HAP-1 (cell line): ENCODE measurements at regions not wholly inside any gene's neighbourhood (a gene's known extent, or its start where the extent isn't known, plus 50 kb on each side); places are given as distances from the start of the nearest gene placed in this dataset.

Source experiments
- DNase-seq, 2 experiments: peaks; one replicate each; pipeline ENCODE4 v3.0.0-alpha.2; 2016 to 2020; ENCODE audit warnings: low spot score in 2 of 2
- H3K27me3 ChIP-seq: fragments of 250-450 bp; sonication (Bioruptor Pico); 2 replicates; pipeline ENCODE4 v1.5.1; 2020; ENCODE audit warnings: low read depth, mild to moderate bottlenecking, moderate library complexity
- H3K36me3 ChIP-seq: fragments of 250-450 bp; sonication (Bioruptor Pico); replicated peaks from 2 replicates; pipeline ENCODE4 v1.5.1; 2020; ENCODE audit warnings: mild to moderate bottlenecking
- H3K4me1 ChIP-seq: fragments of 250-450 bp; sonication (Bioruptor Pico); 2 replicates; pipeline ENCODE4 v1.5.1; 2020; ENCODE audit warnings: mild to moderate bottlenecking
- H3K4me3 ChIP-seq: fragments of 250-450 bp; sonication (Bioruptor Pico); 2 replicates; pipeline ENCODE4 v1.5.1; 2020; ENCODE audit warnings: mild to moderate bottlenecking, moderate library complexity
- H3K9me3 ChIP-seq: fragments of 250-450 bp; sonication (Bioruptor Pico); 2 replicates; pipeline ENCODE4 v1.5.1; 2020; ENCODE audit warnings: mild to moderate bottlenecking, moderate library complexity
- in situ Hi-C: fragments of 300-500 bp; cut with MboI; formaldehyde crosslinking; loops from 3 replicates; pipeline ENCODE4 v1.14.3; 2020; ENCODE audit warnings: low sequenced_read_pairs, inconsistent platforms, mixed read lengths

DNA sequence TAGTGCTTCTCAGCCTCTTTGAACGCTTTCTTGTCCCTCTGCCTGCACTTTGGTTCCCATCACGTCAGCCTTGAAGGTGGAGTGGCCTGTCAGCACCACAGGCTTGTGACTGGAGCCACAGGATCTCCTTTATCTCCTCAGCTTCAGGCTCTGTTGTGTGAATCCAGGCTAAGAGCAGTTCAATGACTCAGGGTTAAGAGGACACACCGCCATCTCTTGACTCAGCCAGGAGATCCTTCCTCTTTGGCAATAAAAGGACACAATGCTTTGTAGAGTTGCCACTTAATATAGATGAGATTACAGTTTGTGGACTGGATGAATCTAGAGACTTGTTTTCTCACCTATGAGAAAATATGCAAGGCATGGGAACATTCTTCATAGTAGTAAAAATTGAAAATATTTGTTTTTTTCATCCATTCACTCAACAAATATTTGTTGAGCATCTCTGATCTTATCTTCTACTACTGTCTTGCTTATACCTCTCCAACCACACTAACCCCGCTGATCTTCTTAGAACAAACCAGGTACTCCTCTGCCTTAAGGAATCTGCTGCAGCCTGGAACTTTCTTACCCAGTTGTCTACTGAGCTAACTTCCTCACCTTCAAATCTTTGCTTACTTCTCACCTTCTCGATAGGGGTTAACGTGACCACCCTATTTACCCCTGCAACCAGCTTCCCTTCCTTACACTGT, 62.3 kb downstream of the UCHL1 start:
- Histone ChIP-seq H3K36me3 (no peaks in the 10 kb centered on the region), H3K4me3 (no peak overlapping the region), H3K4me1 (peaks cover 10% of the 10 kb centered on the region), H3K27me3 (no peaks in the 10 kb centered on the region), H3K9me3 (peaks cover 3% of the 10 kb centered on the region; the same call in 1 of the 2 replicates)
- DNase-seq: no peak
- in situ Hi-C loops: no loop called here

DNA sequence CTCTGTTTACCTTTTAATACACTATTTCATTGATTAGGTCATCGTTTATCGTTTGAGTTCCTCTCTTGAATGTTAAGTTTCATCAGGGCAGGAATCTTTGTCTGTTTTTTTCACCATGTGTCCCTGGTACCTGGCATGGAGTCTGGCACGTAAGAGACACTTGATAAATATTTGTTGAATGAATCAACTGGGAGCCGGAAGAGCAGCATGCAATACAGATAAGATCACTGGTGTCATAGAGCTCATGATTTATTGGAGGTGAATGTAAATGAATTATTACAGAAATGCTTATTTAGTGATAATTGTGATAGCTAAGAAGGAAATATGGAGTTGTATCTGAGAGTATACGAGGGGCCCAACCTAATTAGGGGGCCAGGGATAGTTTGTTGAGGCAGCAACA, 62.8 kb downstream of the UCHL1 start:
- in situ Hi-C loops: no loop called here
- no peak overlapping the region for H3K4me3 ChIP-seq
- H3K27me3 ChIP-seq: no peaks in the 10 kb centered on the region
- H3K9me3 ChIP-seq: peaks cover 3% of the 10 kb centered on the region; the same call in 1 of the 2 replicates
- no peak for DNase-seq
- H3K4me1 ChIP-seq: peaks cover 10% of the 10 kb centered on the region
- no peaks in the 10 kb centered on the region for H3K36me3 ChIP-seq

DNA sequence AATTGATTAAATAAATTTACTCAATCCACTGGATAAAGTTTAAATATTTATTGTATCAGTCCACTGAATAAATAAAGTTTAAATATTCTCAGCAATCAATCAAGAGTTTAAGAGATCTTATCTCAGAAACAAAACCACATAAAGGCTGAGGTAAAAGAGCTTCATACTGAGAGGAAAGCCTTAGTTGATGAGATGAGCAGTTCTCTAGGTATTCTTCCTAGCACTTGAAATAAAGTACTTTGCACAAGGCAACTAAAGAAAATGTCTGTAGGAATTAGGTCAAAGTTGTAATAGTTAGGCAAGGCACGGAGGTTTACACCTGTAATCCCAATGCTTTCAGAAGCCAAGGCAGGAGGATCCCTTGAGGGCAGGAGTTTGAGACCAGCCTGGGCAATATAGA, 63.5 kb downstream of the UCHL1 start:
- Histone ChIP-seq H3K4me3 (no peak overlapping the region), H3K4me1 (peaks cover 13% of the 10 kb centered on the region), H3K36me3 (no peaks in the 10 kb centered on the region), H3K9me3 (peaks cover 3% of the 10 kb centered on the region; the same call in 1 of the 2 replicates), H3K27me3 (no peaks in the 10 kb centered on the region)
- DNase-seq: no peak
- in situ Hi-C loops: no loop called here

GRCh38 chr4:41320786-41321185, 64.1 kb downstream of the UCHL1 start:
- Histone ChIP-seq H3K36me3 (no peaks in the 10 kb centered on the region), H3K9me3 (peaks cover 3% of the 10 kb centered on the region; the same call in 1 of the 2 replicates), H3K4me1 (peaks cover 18% of the 10 kb centered on the region), H3K27me3 (no peaks in the 10 kb centered on the region), H3K4me3 (no peak overlapping the region)
- in situ Hi-C loops: no loop called here
- no peak for DNase-seq

- no peaks in the 10 kb centered on the region for H3K27me3 ChIP-seq
- no peak for DNase-seq
- in situ Hi-C loops: no loop called here
- no peaks in the 10 kb centered on the region for H3K36me3 ChIP-seq
- no peak overlapping the region for H3K4me3 ChIP-seq
- peaks cover 24% of the 10 kb centered on the region for H3K4me1 ChIP-seq
- peaks cover 3% of the 10 kb centered on the region; the same call in 1 of the 2 replicates for H3K9me3 ChIP-seq
Measured at GRCh38 chr4:41321216-41321945, 64.7 kb downstream of the UCHL1 start.

DNA sequence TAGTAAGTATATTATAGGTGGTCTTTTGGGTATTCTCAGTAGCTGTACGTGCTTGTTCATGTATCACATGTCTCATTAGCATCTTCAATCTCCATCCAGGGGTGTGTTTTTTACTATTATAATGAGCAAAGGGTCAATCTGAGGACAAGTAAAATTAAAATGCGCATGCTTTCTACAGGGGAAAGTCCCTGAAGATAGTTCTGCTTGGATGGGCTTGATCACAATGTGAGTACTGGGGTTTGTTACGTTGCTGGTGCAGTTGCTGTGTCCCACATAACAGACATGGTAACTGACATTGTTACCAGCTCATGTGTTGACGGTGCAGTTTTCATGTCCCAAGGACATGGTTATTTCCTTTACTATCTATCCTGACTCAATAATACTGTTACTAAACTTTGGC, 65.9 kb downstream of the UCHL1 start:
- peaks cover 3% of the 10 kb centered on the region; the same call in 1 of the 2 replicates for H3K9me3 ChIP-seq
- H3K36me3 ChIP-seq: no peaks in the 10 kb centered on the region
- H3K4me1 ChIP-seq: peaks cover 28% of the 10 kb centered on the region
- DNase-seq: no peak
- in situ Hi-C loops: no loop called here
- no peak overlapping the region for H3K4me3 ChIP-seq
- no peaks in the 10 kb centered on the region for H3K27me3 ChIP-seq

- in situ Hi-C loops: no loop called here
- DNase-seq: no peak
Measured at GRCh38 chr4:41323179-41323578, 66.5 kb downstream of the UCHL1 start.

GRCh38 chr4:41323706-41324105, 67.0 kb downstream of the UCHL1 start:
- no peak for DNase-seq
- H3K36me3 ChIP-seq: no peaks in the 10 kb centered on the region
- no peaks in the 10 kb centered on the region for H3K27me3 ChIP-seq
- peaks cover 28% of the 10 kb centered on the region for H3K4me1 ChIP-seq
- in situ Hi-C loops: no loop called here
- H3K4me3 ChIP-seq: no peak overlapping the region
- peaks cover 3% of the 10 kb centered on the region; the same call in 1 of the 2 replicates for H3K9me3 ChIP-seq

More at GRCh38 chr4:41323179-41323578, 66.5 kb downstream of the UCHL1 start:
- Histone ChIP-seq H3K27me3 (no peaks in the 10 kb centered on the region), H3K9me3 (peaks cover 3% of the 10 kb centered on the region; the same call in 1 of the 2 replicates), H3K36me3 (no peaks in the 10 kb centered on the region), H3K4me1 (peaks cover 28% of the 10 kb centered on the region), H3K4me3 (no peak overlapping the region)

GRCh38 chr4:41324861-41325260, 68.1 kb downstream of the UCHL1 start:
- Histone ChIP-seq H3K9me3 (peaks cover 3% of the 10 kb centered on the region; the same call in 1 of the 2 replicates), H3K4me1 (peaks cover 28% of the 10 kb centered on the region), H3K36me3 (no peaks in the 10 kb centered on the region), H3K27me3 (no peaks in the 10 kb centered on the region), H3K4me3 (no peak overlapping the region)
- in situ Hi-C loops: no loop called here
- no peak for DNase-seq

GRCh38 chr4:41325901-41326300, 69.2 kb downstream of the UCHL1 start:
- Histone ChIP-seq H3K4me3 (no peak overlapping the region), H3K27me3 (no peaks in the 10 kb centered on the region), H3K36me3 (no peaks in the 10 kb centered on the region), H3K4me1 (peaks cover 28% of the 10 kb centered on the region), H3K9me3 (peaks cover 3% of the 10 kb centered on the region; the same call in 1 of the 2 replicates)
- in situ Hi-C loops: no loop called here
- DNase-seq: no peak

- no peak overlapping the region for H3K4me3 ChIP-seq
- H3K36me3 ChIP-seq: no peaks in the 10 kb centered on the region
- H3K4me1 ChIP-seq: peaks cover 28% of the 10 kb centered on the region
- no peak for DNase-seq
- H3K9me3 ChIP-seq: no peaks in the 10 kb centered on the region
- H3K27me3 ChIP-seq: no peaks in the 10 kb centered on the region
- in situ Hi-C loops: no loop called here
Measured at GRCh38 chr4:41326776-41327175, 70.0 kb downstream of the UCHL1 start.

DNA sequence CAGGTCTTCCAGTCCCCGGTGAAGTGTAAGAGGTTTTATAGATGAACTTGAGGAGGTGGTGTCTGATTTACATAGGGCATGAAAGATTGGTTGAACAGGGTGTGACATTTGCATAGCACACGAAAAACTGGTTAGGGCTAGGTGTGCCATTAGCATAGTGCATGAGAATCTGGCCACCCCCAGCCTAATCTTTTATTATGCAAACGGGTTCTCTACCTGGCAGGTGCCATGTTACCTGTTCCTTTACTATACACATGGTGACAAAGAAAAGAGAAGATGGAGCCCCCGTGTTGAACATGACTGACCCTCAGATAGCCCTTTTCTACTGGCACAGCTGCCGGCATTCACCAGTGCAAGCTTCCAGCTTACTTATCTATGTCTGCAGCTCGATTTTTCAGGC, 71.0 kb downstream of the UCHL1 start:
- Histone ChIP-seq H3K4me1 (peaks cover 28% of the 10 kb centered on the region), H3K36me3 (no peaks in the 10 kb centered on the region), H3K4me3 (no peak overlapping the region), H3K27me3 (no peaks in the 10 kb centered on the region), H3K9me3 (no peaks in the 10 kb centered on the region)
- in situ Hi-C loops: no loop called here
- no peak for DNase-seq

DNA sequence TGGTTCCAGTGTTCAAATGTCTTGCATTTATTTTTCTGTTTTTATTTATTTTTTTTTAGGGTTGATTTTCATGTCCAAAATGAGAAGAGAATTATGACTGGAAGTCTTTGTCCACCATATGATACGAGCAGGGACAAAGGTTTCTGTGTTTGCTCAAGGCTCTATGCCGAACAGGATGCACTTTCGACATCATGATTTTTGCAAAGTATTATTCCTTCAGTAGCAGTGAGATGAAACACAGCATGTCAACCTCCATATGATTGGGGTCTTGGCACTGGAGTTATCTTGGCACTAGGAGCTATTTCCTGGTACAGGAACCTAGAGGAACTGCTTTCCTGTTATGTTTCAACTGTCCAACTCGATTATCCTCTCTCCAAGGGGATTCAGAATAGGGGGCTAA, 72.6 kb downstream of the UCHL1 start:
- Histone ChIP-seq H3K36me3 (no peaks in the 10 kb centered on the region), H3K9me3 (no peaks in the 10 kb centered on the region), H3K4me3 (no peak overlapping the region), H3K27me3 (no peaks in the 10 kb centered on the region), H3K4me1 (peaks cover 18% of the 10 kb centered on the region)
- no peak for DNase-seq
- in situ Hi-C loops: no loop called here

GRCh38 chr4:41331224-41331623, 74.5 kb downstream of the UCHL1 start:
- no peaks in the 10 kb centered on the region for H3K9me3 ChIP-seq
- in situ Hi-C loops: no loop called here
- DNase-seq: no peak

More at GRCh38 chr4:41331224-41331623, 74.5 kb downstream of the UCHL1 start:
- peaks cover 8% of the 10 kb centered on the region for H3K4me1 ChIP-seq
- H3K36me3 ChIP-seq: no peaks in the 10 kb centered on the region
- no peaks in the 10 kb centered on the region for H3K27me3 ChIP-seq
- no peak overlapping the region for H3K4me3 ChIP-seq
